ENCODE measurements at regions not wholly inside any gene's neighbourhood (a gene's known extent, or its start where the extent isn't known, plus 50 kb on each side); places are given as distances from the start of the nearest gene placed in this dataset.

DNA sequence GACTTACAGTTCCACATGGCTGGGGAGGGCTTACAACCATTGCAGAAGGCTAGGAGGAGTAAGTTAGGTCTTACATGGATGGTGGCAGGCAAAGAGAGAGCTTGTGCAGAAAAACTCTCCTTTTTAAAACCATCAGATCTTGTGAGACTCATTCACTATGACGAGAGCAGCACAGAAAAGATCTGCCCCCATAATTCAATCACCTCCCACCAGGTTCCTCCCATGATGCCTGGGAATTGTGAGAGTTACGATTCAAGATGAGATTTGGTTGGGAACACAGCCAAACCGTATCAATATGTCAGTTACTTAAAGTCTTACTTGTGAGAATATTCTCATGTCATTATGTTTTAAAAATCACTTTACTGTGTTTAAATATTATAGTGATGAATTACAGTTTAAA is 481.9 kb downstream of the ARL4A start:
- Histone ChIP-seq H3K4me2 (ENCODE audit: insufficient read depth, low read length) (no peak overlapping the region), H3K9me3 (replicated peaks; ENCODE audit: control insufficient read depth, insufficient read depth, low read length) (no peaks in the 10 kb centered on the region), H3K27me3 (ENCODE audit: control insufficient read depth in 2 of 2, insufficient read depth in 2 of 2, low read length in 2 of 2) (no peaks in the 10 kb centered on the region), H3K36me3 (ENCODE audit: control insufficient read depth in 2 of 2, extremely low read depth in 1 of 2, insufficient read depth in 2 of 2, low read length in 2 of 2) (no peaks in the 10 kb centered on the region), H3K79me2 (ENCODE audit: control insufficient read depth, insufficient read depth, low read length) (no peaks in the 10 kb centered on the region), H3K4me3 (replicated peaks in 1 of 3; ENCODE audit: insufficient read depth in 1 of 3, low read depth in 1 of 3, low read length in 3 of 3) (no peak overlapping the region), H2AFZ (ENCODE audit: low read depth, low read length) (no peak overlapping the region), H3K9me1 (replicated peaks; ENCODE audit: control insufficient read depth, extremely low read depth, insufficient read depth, low read length) (no peaks in the 10 kb centered on the region), H3K4me1 (ENCODE audit: control insufficient read depth, extremely low read depth, insufficient read depth, low read length) (peaks cover 3% of the 10 kb centered on the region), H3K9ac (replicated peaks; ENCODE audit: extremely low read depth, insufficient read depth, low read length) (no peak overlapping the region), H3K27ac (ENCODE audit: insufficient read depth, low read depth, low read length) (no peak overlapping the region), H4K20me1 (replicated peaks; ENCODE audit: control insufficient read depth, extremely low read depth, insufficient read depth, low read length) (no peaks in the 10 kb centered on the region)
- no TSS peak for BruUV-seq (replicated peaks)
- TF ChIP-seq FOS (IDR thresholded peaks at IDR 0.05; ENCODE audit: borderline replicate concordance, insufficient read depth, low read length) (no peak), GATA2 (IDR thresholded peaks at IDR 0.05; ENCODE audit: insufficient read depth, insufficient read length, low read depth, low read length) (no peak), POLR2AphosphoS5 (IDR thresholded peaks at IDR 0.05; ENCODE audit: insufficient read depth, low read depth, low read length) (no peak), POLR2A (IDR thresholded peaks at IDR 0.05; ENCODE audit: low read depth, low read length) (no peak), MYC (IDR thresholded peaks at IDR 0.05; ENCODE audit: low read depth, low read length) (no peak), EZH2 (IDR thresholded peaks at IDR 0.05; ENCODE audit: borderline replicate concordance, low read depth, low read length, severe bottlenecking) (no peak), JUN (IDR thresholded peaks at IDR 0.05; ENCODE audit: borderline replicate concordance, insufficient read depth, insufficient read length, low read depth) (no peak)
- TF ChIP-seq, protein P1, sequence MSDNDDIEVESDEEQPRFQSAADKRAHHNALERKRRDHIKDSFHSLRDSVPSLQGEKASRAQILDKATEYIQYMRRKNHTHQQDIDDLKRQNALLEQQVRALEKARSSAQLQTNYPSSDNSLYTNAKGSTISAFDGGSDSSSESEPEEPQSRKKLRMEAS (IDR thresholded peaks at IDR 0.05; ENCODE audit: insufficient read depth, insufficient read length), result no peak
- TF ChIP-seq, protein P2, sequence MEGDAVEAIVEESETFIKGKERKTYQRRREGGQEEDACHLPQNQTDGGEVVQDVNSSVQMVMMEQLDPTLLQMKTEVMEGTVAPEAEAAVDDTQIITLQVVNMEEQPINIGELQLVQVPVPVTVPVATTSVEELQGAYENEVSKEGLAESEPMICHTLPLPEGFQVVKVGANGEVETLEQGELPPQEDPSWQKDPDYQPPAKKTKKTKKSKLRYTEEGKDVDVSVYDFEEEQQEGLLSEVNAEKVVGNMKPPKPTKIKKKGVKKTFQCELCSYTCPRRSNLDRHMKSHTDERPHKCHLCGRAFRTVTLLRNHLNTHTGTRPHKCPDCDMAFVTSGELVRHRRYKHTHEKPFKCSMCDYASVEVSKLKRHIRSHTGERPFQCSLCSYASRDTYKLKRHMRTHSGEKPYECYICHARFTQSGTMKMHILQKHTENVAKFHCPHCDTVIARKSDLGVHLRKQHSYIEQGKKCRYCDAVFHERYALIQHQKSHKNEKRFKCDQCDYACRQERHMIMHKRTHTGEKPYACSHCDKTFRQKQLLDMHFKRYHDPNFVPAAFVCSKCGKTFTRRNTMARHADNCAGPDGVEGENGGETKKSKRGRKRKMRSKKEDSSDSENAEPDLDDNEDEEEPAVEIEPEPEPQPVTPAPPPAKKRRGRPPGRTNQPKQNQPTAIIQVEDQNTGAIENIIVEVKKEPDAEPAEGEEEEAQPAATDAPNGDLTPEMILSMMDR (IDR thresholded peaks at IDR 0.05; ENCODE audit: extremely low read depth in 1 of 2, insufficient read depth in 1 of 2, low read depth in 1 of 2, low read length in 2 of 2), result no peak
- CTCF ChIA-PET, result no interaction called here
- DNase-seq (ENCODE audit: low read depth, low spot score), result no peak
- intact Hi-C loops (cut with micrococcal nuclease), result no loop called here
- dilution Hi-C loops (cut with MboI; ENCODE audit: extremely low pct_ligation_motif_present, low sequenced_read_pairs), result no loop called here
- POLR2A ChIA-PET, result no interaction called here
- no peak for FAIRE-seq

Data from endothelial cell of umbilical vein (primary cell).